HG02610 (cell line): ENCODE measurements at regions not wholly inside any gene's neighbourhood (a gene's known extent, or its start where the extent isn't known, plus 50 kb on each side); places are given as distances from the start of the nearest gene placed in this dataset.

ENCODE experiments used
- ATAC-seq: cut with Tn5 transposase; IDR thresholded peaks from one replicate; pipeline ENCODE4 v1.9.1; 2021; ENCODE audit warnings: mild to moderate bottlenecking, moderate library complexity; ENCODE audit not compliant: unreplicated experiment

GRCh38 chr4:176441594-176441993 lies 121.8 kb downstream of the SPCS3 start:
- ATAC-seq = peak; percentile 62

- ATAC-seq = no peak
Measured at GRCh38 chr4:176443117-176443516, 123.4 kb downstream of the SPCS3 start.

- no peak for ATAC-seq
Measured at GRCh38 chr4:176443646-176444409, 124.1 kb downstream of the SPCS3 start.

GRCh38 chr4:176444741-176445140 lies 125.0 kb downstream of the SPCS3 start:
- no peak for ATAC-seq

GRCh38 chr4:176448761-176449160 lies 129.0 kb downstream of the SPCS3 start:
- ATAC-seq = no peak

- ATAC-seq = no peak
Measured at GRCh38 chr4:176451443-176451842, 131.7 kb downstream of the SPCS3 start.

- no peak for ATAC-seq
Measured at GRCh38 chr4:176453079-176453478, 133.3 kb downstream of the SPCS3 start.

GRCh38 chr4:176453658-176454057 lies 133.9 kb downstream of the SPCS3 start:
- no peak for ATAC-seq

- peak; percentile 100 for ATAC-seq
Measured at GRCh38 chr4:176464748-176465147, 145.0 kb downstream of the SPCS3 start.

- ATAC-seq = no peak
Measured at GRCh38 chr4:176467001-176467400, 147.2 kb downstream of the SPCS3 start.

GRCh38 chr4:176469546-176469945 lies 149.8 kb downstream of the SPCS3 start:
- no peak for ATAC-seq

GRCh38 chr4:176470671-176471070 lies 150.9 kb downstream of the SPCS3 start:
- ATAC-seq = no peak

- no peak for ATAC-seq
Measured at GRCh38 chr4:176475067-176475466, 155.3 kb downstream of the SPCS3 start.

- ATAC-seq = no peak
Measured at GRCh38 chr4:176478076-176478475, 158.3 kb downstream of the SPCS3 start.

GRCh38 chr4:176479767-176480166 lies 160.0 kb downstream of the SPCS3 start:
- ATAC-seq = peak; percentile 86

- ATAC-seq = no peak
Measured at GRCh38 chr4:176482972-176483371, 163.2 kb downstream of the SPCS3 start.

GRCh38 chr4:176484301-176484984 lies 164.7 kb downstream of the SPCS3 start:
- no peak for ATAC-seq

- ATAC-seq = no peak
Measured at GRCh38 chr4:176489001-176489400, 169.2 kb downstream of the SPCS3 start.

- peak; percentile 100 for ATAC-seq
Measured at GRCh38 chr4:176492646-176493302, 173.0 kb downstream of the SPCS3 start.

- ATAC-seq = no peak
Measured at GRCh38 chr4:176498617-176499256, 179.0 kb downstream of the SPCS3 start.

GRCh38 chr4:176499518-176499917 lies 179.8 kb downstream of the SPCS3 start:
- ATAC-seq = no peak
